NCI-H774 (cell line): ENCODE measurements at regions not wholly inside any gene's neighbourhood (a gene's known extent, or its start where the extent isn't known, plus 50 kb on each side); places are given as distances from the start of the nearest gene placed in this dataset.
A peak's percentile ranks its signal among the peaks of the same experiment; 100 is the strongest.
"Not testable (repeated sequence)": the region's sequence is repeated elsewhere in the genome, so short reads cannot be mapped to it uniquely, and the experiment has no call there.

Source experiments
- DNase-seq: peaks from one replicate; lab custom pipeline; 2025; lab: John Stamatoyannopoulos, UW

- DNase-seq, result no peak
Observed at GRCh38 chr6:81906041-81906440, 153.6 kb upstream of the TENT5A start.

DNA sequence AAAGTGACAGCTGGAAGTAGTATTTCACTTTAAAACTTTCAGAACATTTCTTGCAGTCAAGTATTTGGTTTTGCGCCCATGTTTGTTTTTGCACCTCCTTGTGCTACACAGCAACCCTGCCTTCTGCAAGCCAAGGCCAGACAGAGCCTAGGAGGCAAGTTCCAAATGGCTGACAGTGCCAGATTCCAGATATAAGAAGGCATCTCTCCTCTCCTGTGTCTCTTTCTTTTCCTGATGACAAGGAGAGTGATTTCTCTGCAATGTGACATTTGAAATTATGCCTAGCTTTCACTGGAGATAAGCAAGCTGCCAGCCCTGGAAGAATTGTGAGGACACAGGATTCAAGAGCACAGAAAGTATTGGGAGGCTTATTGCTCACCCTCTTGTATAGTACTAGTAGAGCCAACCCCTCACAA is 149.1 kb upstream of the TENT5A start:
- DNase-seq, result no peak

GRCh38 chr6:81900616-81901015 is 148.1 kb upstream of the TENT5A start:
- DNase-seq, result no peak

GRCh38 chr6:81897793-81898192 is 145.3 kb upstream of the TENT5A start:
- no peak for DNase-seq

- no peak for DNase-seq
Observed at GRCh38 chr6:81896525-81897503, 144.3 kb upstream of the TENT5A start.

DNA sequence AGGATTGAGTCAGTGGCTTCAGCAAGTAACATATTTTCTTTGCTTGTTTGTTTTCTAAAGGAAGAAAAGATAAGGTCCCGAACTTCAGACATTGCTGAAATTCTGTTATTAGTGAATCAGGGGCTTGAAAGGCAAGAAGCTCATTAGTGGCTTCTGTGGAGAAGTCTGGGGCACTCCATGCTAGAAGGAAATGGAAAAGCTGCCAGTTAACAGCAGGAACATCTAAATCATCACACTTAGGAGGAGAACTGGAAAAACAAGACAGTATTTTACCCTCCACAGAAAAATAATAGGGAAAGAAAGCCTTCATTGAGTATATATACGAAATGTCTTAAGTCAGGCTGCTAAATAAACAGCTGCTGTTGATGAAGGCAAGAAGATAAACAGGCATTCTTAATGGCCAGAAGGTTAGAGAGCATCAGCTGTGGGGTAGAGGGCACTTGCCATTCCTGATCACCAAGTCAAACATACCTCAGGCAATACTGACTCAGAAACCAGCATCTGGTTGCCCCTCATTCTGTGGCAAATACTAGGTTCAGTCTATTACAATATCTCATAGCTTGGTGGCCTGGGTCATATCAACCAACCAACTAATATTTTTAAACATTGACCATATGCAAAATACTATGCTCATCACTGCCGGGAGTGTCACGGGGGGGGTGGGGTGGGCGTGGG is 143.2 kb upstream of the TENT5A start:
- DNase-seq, result no peak

- no peak for DNase-seq
Observed at GRCh38 chr6:81894788-81895271, 142.3 kb upstream of the TENT5A start.

GRCh38 chr6:81894306-81894705 is 141.8 kb upstream of the TENT5A start:
- no peak for DNase-seq

DNA sequence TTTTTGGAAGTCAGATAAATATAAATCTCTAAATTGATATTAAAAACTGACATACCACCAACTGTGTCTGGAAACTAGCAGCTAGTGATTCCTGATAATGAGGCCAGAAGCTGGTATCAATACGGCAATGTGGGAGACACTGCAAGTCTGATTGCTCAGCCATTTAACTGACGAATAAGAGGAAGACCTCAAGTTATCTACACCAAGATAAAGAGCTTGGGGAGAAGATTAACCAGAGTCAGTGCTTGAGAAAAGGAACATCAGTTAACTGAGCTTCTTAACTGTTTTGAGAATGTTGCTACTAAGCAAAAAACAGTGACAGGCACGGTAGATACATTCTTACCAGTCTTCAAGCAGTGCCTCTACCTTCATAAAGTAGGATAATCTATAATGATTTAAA is 140.4 kb upstream of the TENT5A start:
- no peak for DNase-seq

GRCh38 chr6:81891874-81892273 is 139.4 kb upstream of the TENT5A start:
- DNase-seq, result no peak

GRCh38 chr6:81890846-81891245 is 138.4 kb upstream of the TENT5A start:
- no peak for DNase-seq

DNA sequence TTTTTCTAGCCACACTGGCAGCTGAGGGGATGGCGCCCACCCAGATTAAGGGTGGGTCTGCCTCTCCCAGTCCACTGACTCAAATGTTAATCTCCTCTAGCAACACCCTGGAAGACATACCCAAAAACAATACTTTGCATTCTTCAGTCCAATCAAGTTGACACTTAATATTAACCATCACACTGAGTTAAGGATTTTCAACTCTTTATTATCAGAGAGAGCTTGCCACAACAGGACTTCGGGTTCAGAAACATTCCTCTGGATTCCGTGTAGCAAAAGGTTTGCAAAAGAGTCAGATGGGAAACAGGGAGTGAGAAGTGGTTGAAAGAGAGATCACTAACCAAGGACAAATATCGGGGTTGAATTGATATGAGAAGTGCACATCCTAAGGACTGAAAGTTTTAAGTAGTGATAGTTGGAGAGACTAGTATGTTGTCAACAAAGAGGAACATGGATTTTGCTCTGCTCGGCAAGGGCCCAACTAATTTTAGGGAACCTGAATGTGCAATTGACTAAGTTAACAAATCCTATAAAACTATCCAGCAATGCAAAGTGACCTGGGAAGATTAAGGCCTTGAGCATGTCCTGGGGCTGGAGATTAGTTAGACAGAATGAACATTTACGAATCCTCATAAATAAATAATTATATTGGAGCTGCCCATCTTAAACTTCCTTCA is 137.0 kb upstream of the TENT5A start:
- DNase-seq, result no peak

GRCh38 chr6:81886909-81887308 is 134.4 kb upstream of the TENT5A start:
- DNase-seq, result not testable (repeated sequence)

- no peak for DNase-seq
Observed at GRCh38 chr6:81886157-81886556, 133.7 kb upstream of the TENT5A start.

- DNase-seq, result no peak
Observed at GRCh38 chr6:81881660-81882059, 129.2 kb upstream of the TENT5A start.

GRCh38 chr6:81878479-81878878 is 126.0 kb upstream of the TENT5A start:
- DNase-seq, result no peak

- DNase-seq, result no peak
Observed at GRCh38 chr6:81876971-81877370, 124.5 kb upstream of the TENT5A start.

DNA sequence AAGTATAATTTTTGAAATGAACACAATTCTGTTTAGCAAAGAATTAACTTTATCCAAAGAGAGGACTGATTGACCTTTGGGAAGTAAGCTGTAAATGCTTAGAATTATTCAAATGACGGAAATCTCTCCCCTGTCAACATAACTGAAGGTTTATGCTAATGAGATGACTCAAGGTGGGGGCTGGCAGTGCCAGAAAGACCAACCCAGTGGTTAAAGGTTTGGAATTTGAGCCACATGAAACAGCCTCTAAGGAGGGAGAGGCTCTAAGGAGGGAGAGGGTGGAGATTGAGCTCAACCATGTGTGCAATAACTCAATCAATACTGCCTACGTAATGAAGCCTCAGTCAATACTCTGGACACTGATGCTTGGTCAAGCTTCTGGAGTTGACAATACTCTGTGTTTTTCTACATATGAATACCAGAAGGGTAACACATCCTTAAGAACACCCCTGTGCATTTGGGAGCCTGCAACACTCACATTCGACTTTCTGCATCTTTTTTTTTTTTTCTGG is 123.4 kb upstream of the TENT5A start:
- DNase-seq, result no peak

DNA sequence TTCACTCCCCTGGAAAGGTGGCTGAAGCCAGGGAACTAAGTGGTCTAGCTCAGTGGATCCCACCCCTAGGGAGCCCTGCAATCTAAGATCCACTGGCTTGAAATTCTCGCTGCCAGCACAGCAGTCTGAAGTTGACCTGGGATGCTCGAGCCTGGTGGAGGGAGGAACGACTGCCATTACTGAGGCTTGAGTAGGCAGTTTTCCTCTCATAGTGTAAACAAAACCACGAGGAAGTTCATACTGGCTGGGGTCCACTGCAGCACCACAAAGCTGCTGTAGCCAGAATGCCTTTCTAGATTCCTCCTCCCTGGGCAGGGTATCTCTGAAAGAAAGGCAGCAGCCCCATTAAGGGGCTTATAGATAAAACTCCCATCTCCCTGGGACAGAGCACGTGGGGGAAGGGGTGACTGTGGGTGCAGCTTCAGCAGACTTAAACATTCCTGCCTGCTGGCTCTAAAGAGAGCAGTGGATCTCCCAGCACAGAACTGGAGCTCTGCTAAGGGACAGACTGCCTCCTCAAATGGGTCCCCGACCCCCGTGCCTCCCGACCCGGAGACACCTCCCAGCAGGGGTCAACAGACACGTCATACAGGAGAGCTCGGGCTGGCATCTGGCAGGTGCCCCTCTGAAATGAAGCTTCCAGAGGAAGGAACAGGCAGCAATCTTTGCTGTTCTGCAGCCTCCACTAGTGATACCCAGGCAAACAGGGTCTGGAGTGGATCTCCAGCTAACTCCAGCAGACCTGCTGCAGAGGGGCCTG is 117.4 kb upstream of the TENT5A start:
- DNase-seq, result not testable (repeated sequence)

DNA sequence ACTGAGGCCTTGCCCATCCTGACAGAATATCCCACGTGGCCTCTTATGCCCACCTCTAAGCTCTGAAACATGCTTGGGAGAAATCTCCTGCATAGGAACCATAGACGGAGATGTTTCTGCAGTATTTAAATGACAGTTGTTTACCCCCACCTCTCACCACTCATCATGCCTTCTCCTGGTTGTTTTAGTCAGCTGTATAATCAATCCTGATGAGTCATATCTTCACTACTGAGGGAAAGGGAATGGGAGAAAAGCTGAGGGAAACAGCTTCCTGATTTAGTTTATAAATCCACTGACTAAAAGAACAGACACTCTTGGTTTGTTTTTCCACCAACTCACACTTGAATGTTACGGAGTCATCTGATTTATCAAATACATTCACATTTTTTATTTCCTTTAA is 113.2 kb upstream of the TENT5A start:
- no peak for DNase-seq

DNA sequence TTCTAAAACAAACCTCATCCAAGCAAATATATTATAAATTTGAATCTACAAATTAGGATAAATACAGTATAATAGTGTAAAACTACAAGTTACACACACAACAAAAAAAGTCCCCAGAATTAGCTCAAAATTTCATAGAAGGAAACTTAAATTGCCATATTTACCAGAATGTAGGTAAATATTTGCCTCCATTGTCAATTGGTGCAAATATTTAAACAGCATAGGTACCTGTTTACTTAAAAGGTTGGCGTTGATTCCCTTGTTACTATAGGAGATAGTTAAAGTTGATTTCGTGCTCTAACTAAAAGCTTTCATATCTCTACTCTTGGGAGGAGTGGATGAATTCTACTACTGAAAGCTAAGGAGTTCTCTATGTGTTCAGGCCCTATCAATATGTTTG is 111.6 kb upstream of the TENT5A start:
- peak; percentile 56 for DNase-seq

- peak; percentile 28 for DNase-seq
Observed at GRCh38 chr6:81863123-81863522, 110.6 kb upstream of the TENT5A start.
